OCI-LY7 (cell line): ENCODE measurements at regions not wholly inside any gene's neighbourhood (a gene's known extent, or its start where the extent isn't known, plus 50 kb on each side); places are given as distances from the start of the nearest gene placed in this dataset.

ENCODE experiments used
- BruUV-seq: library from RNA; stranded (reverse); fragments of 400-500 nt; replicated peaks from 2 replicates; lab custom pipeline; 2021; lab: Mats Ljungman, UMichigan
- CTCF ChIA-PET: fragments of 300-600 bp; sonication (Branson Sonifier 250); formaldehyde crosslinking; loops from one replicate; lab custom pipeline; 2022; ENCODE audit warnings: antibody characterized with exemption; ENCODE audit not compliant: unreplicated experiment; lab: Charles Lee
- POLR2A ChIA-PET: fragments of 300-600 bp; sonication (Branson Sonifier 250); formaldehyde crosslinking; loops from one replicate; lab custom pipeline; 2022; ENCODE audit warnings: antibody characterized with exemption; lab: Charles Lee
- DNase-seq: peaks from one replicate; pipeline ENCODE4 v3.0.0-alpha.2; 2015; ENCODE audit warnings: low spot score
- H2AFZ ChIP-seq: fragments of 200-600 bp; sonication (generic), shearing (Covaris generic); 2 replicates; pipeline ENCODE4 v1.6.1; 2014; ENCODE audit warnings: mild to moderate bottlenecking, antibody characterized with exemption, low read length, moderate library complexity
- H3K27ac ChIP-seq: fragments of 200-600 bp; sonication (generic); 2 replicates; pipeline ENCODE4 v1.5.1; 2014; ENCODE audit warnings: mixed run types, low read depth, mild to moderate bottlenecking, moderate library complexity, low read length, inconsistent platforms; ENCODE audit not compliant: poor library complexity, severe bottlenecking
- H3K36me3 ChIP-seq: fragments of 200-600 bp; sonication (generic); 2 replicates; pipeline ENCODE4 v1.6.1; 2014; ENCODE audit warnings: mild to moderate bottlenecking, antibody characterized with exemption, low read length, moderate library complexity, mixed read lengths; ENCODE audit not compliant: insufficient read depth
- H3K4me1 ChIP-seq: fragments of 200-600 bp; sonication (generic); 2 replicates; pipeline ENCODE4 v1.5.1; 2014; ENCODE audit warnings: mild to moderate bottlenecking, low read length; ENCODE audit not compliant: insufficient read depth, poor library complexity, severe bottlenecking
- H3K4me2 ChIP-seq: fragments of 200-600 bp; sonication (generic); 2 replicates; pipeline ENCODE4 v1.6.1; 2014; ENCODE audit warnings: mild to moderate bottlenecking, low read length
- H3K4me3 ChIP-seq: fragments of 200-600 bp; sonication (generic); 2 replicates; pipeline ENCODE4 v1.5.1; 2014; ENCODE audit warnings: mild to moderate bottlenecking, low read depth, low read length; ENCODE audit not compliant: poor library complexity, severe bottlenecking
- H3K79me2 ChIP-seq: fragments of 200-600 bp; sonication (generic); 2 replicates; pipeline ENCODE4 v1.6.1; 2016; ENCODE audit warnings: low read depth, mild to moderate bottlenecking, low read length, moderate library complexity, mixed read lengths; ENCODE audit not compliant: insufficient read depth
- H3K9me2 ChIP-seq: fragments of 200-600 bp; sonication (generic); 2 replicates; pipeline ENCODE4 v1.6.1; 2016; ENCODE audit warnings: mild to moderate bottlenecking, low read length, mixed read lengths; ENCODE audit not compliant: insufficient read depth
- H3K9me3 ChIP-seq: fragments of 200-600 bp; sonication (generic); 2 replicates; pipeline ENCODE4 v1.6.1; 2014; ENCODE audit warnings: mild to moderate bottlenecking, mixed run types, low read length, mixed read lengths
- H4K20me1 ChIP-seq: fragments of 200-600 bp; sonication (generic); 2 replicates; pipeline ENCODE4 v1.6.1; 2014; ENCODE audit warnings: mild to moderate bottlenecking, antibody characterized with exemption, low read length, moderate library complexity, mixed read lengths; ENCODE audit not compliant: insufficient read depth
- EZH2phosphoT487 ChIP-seq: fragments of 200-600 bp; sonication (generic); IDR thresholded peaks from 2 replicates; pipeline ENCODE4 v1.6.1; 2018; ENCODE audit warnings: low read depth, borderline replicate concordance, mild to moderate bottlenecking, mixed run types, antibody characterized with exemption, low read length, moderate library complexity, mixed read lengths
- intact Hi-C: fragments of 100-400 bp; cut with micrococcal nuclease; formaldehyde crosslinking; loops from one replicate; pipeline ENCODE4 v1.10.0; 2022; ENCODE audit not compliant: unreplicated experiment
- TF ChIP-seq, protein P1 (sequence below): fragments of 200-600 bp; sonication (generic); conservative IDR thresholded peaks from 2 replicates; pipeline ENCODE4 v1.5.1; 2014; ENCODE audit warnings: mild to moderate bottlenecking, antibody characterized with exemption, low read length, moderate library complexity, mixed read lengths

GRCh38 chr17:73788111-73788510 is 143.9 kb upstream of the SDK2 start:
- Histone ChIP-seq H3K4me2 (no peak overlapping the region), H3K4me1 (no peaks in the 10 kb centered on the region), H3K79me2 (no peaks in the 10 kb centered on the region), H4K20me1 (no peaks in the 10 kb centered on the region), H3K36me3 (no peaks in the 10 kb centered on the region), H3K4me3 (no peak overlapping the region), H3K27ac (no peak overlapping the region), H3K9me3 (no peaks in the 10 kb centered on the region), H2AFZ (no peak overlapping the region), H3K9me2 (no peaks in the 10 kb centered on the region)
- BruUV-seq, result no TSS peak
- DNase-seq, result no peak
- ChIA-PET POLR2A (interaction anchor here (1.2 kb wide), 1 partner anchor 10 kb away, joined by 3 read pairs; no protein-coding TSS in a partner anchor), CTCF (no interaction called here)
- no peak for TF ChIP-seq EZH2phosphoT487
- TF ChIP-seq, protein P1, sequence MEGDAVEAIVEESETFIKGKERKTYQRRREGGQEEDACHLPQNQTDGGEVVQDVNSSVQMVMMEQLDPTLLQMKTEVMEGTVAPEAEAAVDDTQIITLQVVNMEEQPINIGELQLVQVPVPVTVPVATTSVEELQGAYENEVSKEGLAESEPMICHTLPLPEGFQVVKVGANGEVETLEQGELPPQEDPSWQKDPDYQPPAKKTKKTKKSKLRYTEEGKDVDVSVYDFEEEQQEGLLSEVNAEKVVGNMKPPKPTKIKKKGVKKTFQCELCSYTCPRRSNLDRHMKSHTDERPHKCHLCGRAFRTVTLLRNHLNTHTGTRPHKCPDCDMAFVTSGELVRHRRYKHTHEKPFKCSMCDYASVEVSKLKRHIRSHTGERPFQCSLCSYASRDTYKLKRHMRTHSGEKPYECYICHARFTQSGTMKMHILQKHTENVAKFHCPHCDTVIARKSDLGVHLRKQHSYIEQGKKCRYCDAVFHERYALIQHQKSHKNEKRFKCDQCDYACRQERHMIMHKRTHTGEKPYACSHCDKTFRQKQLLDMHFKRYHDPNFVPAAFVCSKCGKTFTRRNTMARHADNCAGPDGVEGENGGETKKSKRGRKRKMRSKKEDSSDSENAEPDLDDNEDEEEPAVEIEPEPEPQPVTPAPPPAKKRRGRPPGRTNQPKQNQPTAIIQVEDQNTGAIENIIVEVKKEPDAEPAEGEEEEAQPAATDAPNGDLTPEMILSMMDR, result no peak
- intact Hi-C loops, result no loop called here

DNA sequence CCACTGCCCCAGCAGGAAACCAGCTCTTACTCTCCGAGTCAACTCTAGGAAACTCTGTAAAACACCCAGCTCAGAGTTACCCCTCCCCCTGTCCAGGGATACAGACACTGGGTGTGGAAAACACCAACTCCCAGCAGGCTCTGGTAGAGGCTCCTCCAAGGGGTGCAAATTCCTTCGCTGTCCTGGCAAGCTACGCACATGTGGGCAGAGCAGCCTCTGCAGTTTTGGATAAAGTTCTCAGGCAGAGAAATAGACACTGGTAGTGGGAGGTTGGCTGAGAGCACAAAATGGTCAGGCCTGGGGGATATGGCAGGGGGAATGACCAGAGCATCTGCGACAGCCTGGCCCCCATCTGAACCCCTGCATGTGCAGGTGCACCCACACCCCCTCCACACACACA is 146.9 kb upstream of the SDK2 start:
- no peak overlapping the region for H2AFZ ChIP-seq
- no peaks in the 10 kb centered on the region for H3K9me2 ChIP-seq
- intact Hi-C loops, result no loop called here
- no peaks in the 10 kb centered on the region for H3K4me1 ChIP-seq
- CTCF ChIA-PET, result no interaction called here
- H3K4me3 ChIP-seq, result no peak overlapping the region
- BruUV-seq, result no TSS peak
- POLR2A ChIA-PET, result no interaction called here
- DNase-seq, result no peak
- TF ChIP-seq EZH2phosphoT487, result no peak
- TF ChIP-seq, protein P1, result no peak
- H3K4me2 ChIP-seq, result no peak overlapping the region
- no peaks in the 10 kb centered on the region for H3K9me3 ChIP-seq
- no peak overlapping the region for H3K27ac ChIP-seq
- no peaks in the 10 kb centered on the region for H3K36me3 ChIP-seq
- no peaks in the 10 kb centered on the region for H3K79me2 ChIP-seq
- H4K20me1 ChIP-seq, result no peaks in the 10 kb centered on the region

DNA sequence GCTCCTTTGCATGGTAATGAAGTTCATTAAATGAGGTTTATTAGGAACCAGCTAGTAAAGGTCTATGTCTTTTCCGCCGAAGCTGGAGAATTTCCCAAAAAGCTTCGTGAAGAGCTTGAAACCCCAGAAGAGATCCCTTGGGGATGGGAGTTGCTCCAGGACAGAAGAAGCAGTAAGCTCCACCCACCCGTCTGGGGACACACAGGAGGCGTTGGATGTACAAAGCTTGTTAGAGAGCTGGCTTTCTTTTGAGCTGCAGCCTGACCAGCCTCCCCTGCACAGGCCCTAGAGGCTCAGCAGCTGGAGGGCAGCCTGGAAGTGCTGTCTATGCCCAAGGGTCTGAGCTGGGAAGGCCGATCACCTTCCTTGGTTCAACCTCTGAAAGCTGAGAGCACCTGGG is 147.4 kb upstream of the SDK2 start:
- intact Hi-C loops, result no loop called here
- no peaks in the 10 kb centered on the region for H3K9me2 ChIP-seq
- POLR2A ChIA-PET, result interaction anchor here (0.7 kb wide), 1 partner anchor 33 kb away, joined by 5 read pairs; no protein-coding TSS in a partner anchor
- H4K20me1 ChIP-seq, result no peaks in the 10 kb centered on the region
- BruUV-seq, result no TSS peak
- TF ChIP-seq EZH2phosphoT487, result no peak
- TF ChIP-seq, protein P1, result no peak
- CTCF ChIA-PET, result no interaction called here
- no peaks in the 10 kb centered on the region for H3K36me3 ChIP-seq
- no peaks in the 10 kb centered on the region for H3K9me3 ChIP-seq
- no peak for DNase-seq
- H3K4me1 ChIP-seq, result no peaks in the 10 kb centered on the region
- H3K79me2 ChIP-seq, result no peaks in the 10 kb centered on the region
- H3K4me3 ChIP-seq, result no peak overlapping the region
- H3K27ac ChIP-seq, result no peak overlapping the region
- no peak overlapping the region for H2AFZ ChIP-seq
- H3K4me2 ChIP-seq, result no peak overlapping the region
